HCT116 (cell line): ENCODE measurements at regions not wholly inside any gene's neighbourhood (a gene's known extent, or its start where the extent isn't known, plus 50 kb on each side); places are given as distances from the start of the nearest gene placed in this dataset.

Experiments
- ATAC-seq: fragments of 200-7000 bp; cut with Tn5 transposase; 2 replicates; pipeline ENCODE4 v1.9.1; 2020; ENCODE audit warnings: mild to moderate bottlenecking, moderate library complexity
- BruUV-seq: library from RNA; stranded (reverse); fragments of 400-500 nt; replicated peaks from 2 replicates; lab custom pipeline; 2021; lab: Mats Ljungman, UMichigan
- CTCF ChIA-PET: fragments of 300-600 bp; sonication (Branson Sonifier 250); formaldehyde crosslinking; loops from one replicate; lab custom pipeline; 2021; ENCODE audit warnings: antibody characterized with exemption; lab: Charles Lee
- POLR2A ChIA-PET: fragments of 300-600, 350-600 bp; sonication (Branson Sonifier 250); formaldehyde crosslinking; loops from one replicate; lab custom pipeline; 2021; ENCODE audit warnings: antibody characterized with exemption; lab: Charles Lee
- RAD21 ChIA-PET, 2 experiments: fragments of 300-600 bp; sonication (Branson Sonifier 250); formaldehyde crosslinking; loops; one replicate each; lab custom pipeline; 2023; ENCODE audit warnings: low total read pairs in 2 of 2; ENCODE audit not compliant: uncharacterized antibody in 2 of 2, unreplicated experiment in 2 of 2, low non-redundant PET in 1 of 2; lab: Charles Lee
- DNase-seq: peaks from one replicate; pipeline ENCODE4 v3.0.0-alpha.2; 2010; ENCODE audit warnings: low read depth, low spot score
- H2AFZ ChIP-seq: fragments of 200-600 bp; shearing (Covaris generic), sonication (generic); 2 replicates; pipeline ENCODE4 v1.6.1; 2017; ENCODE audit warnings: low read depth, mixed run types, mixed read lengths, antibody characterized with exemption, low read length; ENCODE audit not compliant: poor library complexity, severe bottlenecking
- H3K27ac ChIP-seq: 2 replicates; pipeline ENCODE4 v1.5.1; 2012; ENCODE audit warnings: low read depth, low read length
- H3K27me3 ChIP-seq: fragments of 200-600 bp; sonication (generic); 2 replicates; pipeline ENCODE4 v1.6.1; 2016; ENCODE audit warnings: mixed run types, low read length, mixed read lengths; ENCODE audit not compliant: insufficient read depth
- H3K36me3 ChIP-seq, 2 experiments: fragments of 200-500 bp in 1 of 2; fragments of 200-600 bp in 1 of 2; sonication (Bioruptor generic) in 1 of 2; sonication (generic) in 1 of 2; 2 replicates each; pipeline versions ENCODE4 v1.5.1 to v1.6.1; 2014 to 2016; ENCODE audit warnings: low read length in 2 of 2, inconsistent platforms in 1 of 2, mixed read lengths in 1 of 2, mixed run types in 1 of 2; ENCODE audit not compliant: insufficient read depth in 2 of 2, control insufficient read depth in 1 of 2
- H3K4me1 ChIP-seq, 2 experiments: fragments of 200-600 bp in 1 of 2; sonication (generic) in 1 of 2; 2 replicates each; pipeline versions ENCODE4 v1.5.1 to v1.6.1; 2012 to 2017; ENCODE audit warnings: low read length in 2 of 2, inconsistent platforms in 1 of 2, mild to moderate bottlenecking in 1 of 2, mixed read lengths in 1 of 2, mixed run types in 1 of 2, moderate library complexity in 1 of 2; ENCODE audit not compliant: insufficient read depth in 2 of 2, control insufficient read depth in 1 of 2
- H3K4me2 ChIP-seq: fragments of 200-600 bp; sonication (generic); 2 replicates; pipeline ENCODE4 v1.6.1; 2017; ENCODE audit warnings: mixed run types, low read length, mixed read lengths
- H3K4me3 ChIP-seq, 2 experiments: fragments of 200-600 bp in 1 of 2; sonication (generic) in 1 of 2; replicated peaks in 1 of 2; 2 replicates each; pipeline ENCODE4 v1.5.1; 2011 to 2016; ENCODE audit warnings: low read length in 2 of 2, control low read depth in 1 of 2, low read depth in 1 of 2, mild to moderate bottlenecking in 1 of 2, mixed read lengths in 1 of 2, mixed run types in 1 of 2
- H3K79me2 ChIP-seq: fragments of 200-600 bp; sonication (generic); 2 replicates; pipeline ENCODE4 v1.6.1; 2017; ENCODE audit warnings: mild to moderate bottlenecking, mixed run types, low read length, moderate library complexity, mixed read lengths; ENCODE audit not compliant: insufficient read depth
- H3K9ac ChIP-seq: fragments of 200-600 bp; sonication (generic); 2 replicates; pipeline ENCODE4 v1.6.1; 2016; ENCODE audit warnings: low read length, mixed read lengths
- H3K9me2 ChIP-seq: fragments of 200-600 bp; sonication (generic), shearing (Covaris generic); 2 replicates; pipeline ENCODE4 v1.6.1; 2017; ENCODE audit warnings: mixed run types, mild to moderate bottlenecking, moderate library complexity; ENCODE audit not compliant: insufficient read depth
- H3K9me3 ChIP-seq, 2 experiments: fragments of 200-500 bp in 1 of 2; fragments of 200-600 bp in 1 of 2; sonication (Bioruptor generic) in 1 of 2; sonication (generic) in 1 of 2; 2 replicates each; pipeline ENCODE4 v1.6.1; 2014 to 2017; ENCODE audit warnings: low read length in 2 of 2, mixed read lengths in 2 of 2, inconsistent platforms in 1 of 2, low read depth in 1 of 2, mild to moderate bottlenecking in 1 of 2, mixed run types in 1 of 2, moderate library complexity in 1 of 2; ENCODE audit not compliant: control insufficient read depth in 1 of 2, insufficient read depth in 1 of 2
- H4K20me1 ChIP-seq: fragments of 200-600 bp; sonication (generic), shearing (Covaris generic); 2 replicates; pipeline ENCODE4 v1.6.1; 2017; ENCODE audit warnings: mixed run types, mild to moderate bottlenecking, moderate library complexity; ENCODE audit not compliant: insufficient read depth
- CBX3 ChIP-seq: IDR thresholded peaks from 2 replicates; pipeline ENCODE4 v1.6.1; 2012; ENCODE audit warnings: low read depth
- CEBPB ChIP-seq: IDR thresholded peaks from 2 replicates; pipeline ENCODE4 v1.6.1; 2012; ENCODE audit warnings: low read depth
- ELF1 ChIP-seq: IDR thresholded peaks from 2 replicates; pipeline ENCODE4 v1.6.1; 2012; ENCODE audit warnings: low read depth, borderline replicate concordance
- EZH2 ChIP-seq: fragments of 200-600 bp; sonication (generic); IDR thresholded peaks from 2 replicates; pipeline ENCODE4 v1.6.1; 2017; ENCODE audit warnings: antibody characterized with exemption, mixed run types
- EZH2phosphoT487 ChIP-seq: fragments of 200-600 bp; IDR thresholded peaks from 2 replicates; pipeline ENCODE4 v1.6.1; 2018; ENCODE audit warnings: antibody characterized with exemption, borderline replicate concordance
- FOSL1 ChIP-seq: IDR thresholded peaks from 2 replicates; pipeline ENCODE4 v1.6.1; 2012; ENCODE audit warnings: low read depth
- JUND ChIP-seq: IDR thresholded peaks from 2 replicates; pipeline ENCODE4 v1.6.1; 2012
- POLR2A ChIP-seq: IDR thresholded peaks from 2 replicates; pipeline ENCODE4 v1.7.0; 2011; ENCODE audit warnings: borderline replicate concordance; ENCODE audit not compliant: insufficient read depth, insufficient read length; ENCODE audit errors: extremely low read depth
- POLR2AphosphoS5 ChIP-seq: IDR thresholded peaks from 2 replicates; pipeline ENCODE4 v1.6.1; 2011; ENCODE audit warnings: mild to moderate bottlenecking, low read depth, low read length, moderate library complexity
- RAD21 ChIP-seq: IDR thresholded peaks from 2 replicates; pipeline ENCODE4 v1.6.1; 2012; ENCODE audit warnings: low read depth, mild to moderate bottlenecking
- SIN3A ChIP-seq: IDR thresholded peaks from 2 replicates; pipeline ENCODE4 v1.6.1; 2012; ENCODE audit warnings: low read depth
- SRF ChIP-seq: IDR thresholded peaks from 2 replicates; pipeline ENCODE4 v1.6.1; 2012; ENCODE audit warnings: low read depth
- YY1 ChIP-seq: IDR thresholded peaks from 2 replicates; pipeline ENCODE4 v1.6.1; 2011; ENCODE audit warnings: low read length, low read depth, moderate library complexity, mild to moderate bottlenecking; ENCODE audit not compliant: insufficient replicate concordance; ENCODE audit errors: extremely low read depth
- ZFX ChIP-seq: fragments of 450-650 bp; IDR thresholded peaks from 2 replicates; pipeline ENCODE4 v1.6.1; 2017
- intact Hi-C: fragments of 100-400 bp; cut with micrococcal nuclease; formaldehyde crosslinking; loops from 2 replicates; pipeline ENCODE4 v1.10.0; 2022
- TF ChIP-seq, protein P1 (sequence below): IDR thresholded peaks from 2 replicates; pipeline ENCODE4 v1.6.1; 2011; ENCODE audit warnings: mild to moderate bottlenecking, low read length, moderate library complexity; ENCODE audit not compliant: insufficient replicate concordance; ENCODE audit errors: extremely low read depth

DNA sequence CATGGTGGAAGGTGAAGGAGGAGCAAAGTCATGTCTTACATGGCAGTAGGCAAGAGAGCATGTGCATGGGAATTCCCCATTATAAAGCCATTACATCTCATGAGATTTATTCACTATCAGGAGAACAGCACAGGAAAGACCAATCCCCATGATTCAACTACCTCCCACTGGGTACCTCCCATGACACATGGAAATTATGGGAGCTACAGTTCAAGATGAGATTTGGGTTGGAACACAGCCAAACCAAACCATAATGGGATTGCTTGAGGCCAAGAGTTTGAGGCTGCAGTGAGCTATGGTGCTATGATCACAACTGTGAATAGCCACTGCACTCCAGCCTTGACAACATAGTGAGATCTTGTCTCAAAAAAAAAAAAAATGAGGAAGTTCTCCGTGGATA, 581.8 kb downstream of the TAF11L14 start:
- Histone ChIP-seq H3K4me1 (no peaks in the 10 kb centered on the region), H4K20me1 (no peaks in the 10 kb centered on the region), H3K79me2 (no peaks in the 10 kb centered on the region), H3K9me3 (peaks cover 3 to 27% of the 10 kb centered on the region in 2 experiments; a peak in 2 of 4 replicates), H3K9me2 (no peaks in the 10 kb centered on the region), H3K27me3 (no peaks in the 10 kb centered on the region), H3K4me3 (no peak overlapping the region), H2AFZ (no peak overlapping the region), H3K36me3 (no peaks in the 10 kb centered on the region; a peak in 1 of 4 replicates), H3K9ac (no peak overlapping the region), H3K4me2 (no peak overlapping the region), H3K27ac (no peak overlapping the region)
- POLR2A ChIA-PET = no interaction called here
- CTCF ChIA-PET = no interaction called here
- DNase-seq (no peak), ATAC-seq (no peak)
- RAD21 ChIA-PET = no interaction called here
- TF ChIP-seq CEBPB (no peak), POLR2AphosphoS5 (no peak)
- TF ChIP-seq, protein P1, sequence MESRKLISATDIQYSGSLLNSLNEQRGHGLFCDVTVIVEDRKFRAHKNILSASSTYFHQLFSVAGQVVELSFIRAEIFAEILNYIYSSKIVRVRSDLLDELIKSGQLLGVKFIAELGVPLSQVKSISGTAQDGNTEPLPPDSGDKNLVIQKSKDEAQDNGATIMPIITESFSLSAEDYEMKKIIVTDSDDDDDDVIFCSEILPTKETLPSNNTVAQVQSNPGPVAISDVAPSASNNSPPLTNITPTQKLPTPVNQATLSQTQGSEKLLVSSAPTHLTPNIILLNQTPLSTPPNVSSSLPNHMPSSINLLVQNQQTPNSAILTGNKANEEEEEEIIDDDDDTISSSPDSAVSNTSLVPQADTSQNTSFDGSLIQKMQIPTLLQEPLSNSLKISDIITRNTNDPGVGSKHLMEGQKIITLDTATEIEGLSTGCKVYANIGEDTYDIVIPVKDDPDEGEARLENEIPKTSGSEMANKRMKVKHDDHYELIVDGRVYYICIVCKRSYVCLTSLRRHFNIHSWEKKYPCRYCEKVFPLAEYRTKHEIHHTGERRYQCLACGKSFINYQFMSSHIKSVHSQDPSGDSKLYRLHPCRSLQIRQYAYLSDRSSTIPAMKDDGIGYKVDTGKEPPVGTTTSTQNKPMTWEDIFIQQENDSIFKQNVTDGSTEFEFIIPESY = no peak
- BruUV-seq = no TSS peak
- intact Hi-C loops = no loop called here

DNA sequence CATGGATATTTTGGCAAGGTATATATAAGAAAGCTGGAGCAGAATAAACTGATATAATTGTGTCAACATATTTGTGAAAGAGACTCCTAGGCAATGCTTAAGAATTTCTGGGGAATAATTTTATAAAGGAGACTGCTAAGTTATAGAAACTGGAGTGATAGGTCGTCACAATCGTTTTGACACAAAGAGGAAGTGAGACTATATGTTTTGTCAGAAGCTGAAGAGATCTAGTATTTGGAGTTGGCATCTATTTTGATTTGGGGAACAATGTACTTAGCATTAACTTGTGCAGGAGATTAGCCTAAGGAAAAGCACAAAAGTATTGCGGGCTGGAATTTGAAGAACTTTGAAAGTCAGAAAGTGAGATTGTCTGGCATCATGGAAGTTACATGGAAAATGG, 582.5 kb downstream of the TAF11L14 start:
- Histone ChIP-seq H2AFZ (no peak overlapping the region), H3K79me2 (no peaks in the 10 kb centered on the region), H3K9ac (no peak overlapping the region), H3K9me3 (peaks cover 3 to 24% of the 10 kb centered on the region in 2 experiments; a peak in 2 of 4 replicates), H3K4me3 (no peak overlapping the region), H3K4me2 (no peak overlapping the region), H3K36me3 (no peaks in the 10 kb centered on the region; a peak in 1 of 4 replicates), H3K27me3 (no peaks in the 10 kb centered on the region), H3K27ac (no peak overlapping the region), H4K20me1 (no peaks in the 10 kb centered on the region), H3K4me1 (no peaks in the 10 kb centered on the region), H3K9me2 (no peaks in the 10 kb centered on the region)
- RAD21 ChIA-PET = no interaction called here
- CTCF ChIA-PET = no interaction called here
- BruUV-seq = no TSS peak
- intact Hi-C loops = no loop called here
- ATAC-seq = no peak
- POLR2A ChIA-PET = no interaction called here
- no peak for DNase-seq
- TF ChIP-seq, protein P1 = no peak
- TF ChIP-seq JUND (no peak), FOSL1 (no peak), POLR2A (no peak), ZFX (no peak), EZH2 (no peak), RAD21 (no peak), YY1 (no peak), SIN3A (no peak), SRF (no peak), EZH2phosphoT487 (no peak), ELF1 (no peak), CBX3 (no peak)
